ENCODE measurements at regions not wholly inside any gene's neighbourhood (a gene's known extent, or its start where the extent isn't known, plus 50 kb on each side); places are given as distances from the start of the nearest gene placed in this dataset.

DNA sequence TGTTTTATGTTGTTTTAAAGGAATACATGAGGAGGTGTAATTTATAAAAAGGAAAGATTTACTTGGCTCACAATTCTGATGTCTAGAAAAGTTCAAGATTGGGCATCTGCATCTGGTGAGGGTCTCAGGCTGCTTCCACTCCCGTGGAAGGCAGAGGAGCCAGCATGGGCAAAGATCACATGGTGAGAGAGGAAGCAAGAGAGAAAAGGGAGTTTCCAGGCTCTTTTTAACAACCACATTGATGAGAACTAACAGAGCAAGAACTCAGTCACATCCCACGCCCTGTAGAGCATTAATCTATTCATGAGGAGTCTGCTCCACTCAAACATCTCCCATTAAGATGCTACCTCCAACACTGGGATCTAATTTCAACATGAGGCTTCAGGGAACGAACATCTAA lies 1666.3 kb downstream of the HACE1 start:
- DNase-seq (ENCODE audit: low spot score): no peak
- TF ChIP-seq, protein P1, sequence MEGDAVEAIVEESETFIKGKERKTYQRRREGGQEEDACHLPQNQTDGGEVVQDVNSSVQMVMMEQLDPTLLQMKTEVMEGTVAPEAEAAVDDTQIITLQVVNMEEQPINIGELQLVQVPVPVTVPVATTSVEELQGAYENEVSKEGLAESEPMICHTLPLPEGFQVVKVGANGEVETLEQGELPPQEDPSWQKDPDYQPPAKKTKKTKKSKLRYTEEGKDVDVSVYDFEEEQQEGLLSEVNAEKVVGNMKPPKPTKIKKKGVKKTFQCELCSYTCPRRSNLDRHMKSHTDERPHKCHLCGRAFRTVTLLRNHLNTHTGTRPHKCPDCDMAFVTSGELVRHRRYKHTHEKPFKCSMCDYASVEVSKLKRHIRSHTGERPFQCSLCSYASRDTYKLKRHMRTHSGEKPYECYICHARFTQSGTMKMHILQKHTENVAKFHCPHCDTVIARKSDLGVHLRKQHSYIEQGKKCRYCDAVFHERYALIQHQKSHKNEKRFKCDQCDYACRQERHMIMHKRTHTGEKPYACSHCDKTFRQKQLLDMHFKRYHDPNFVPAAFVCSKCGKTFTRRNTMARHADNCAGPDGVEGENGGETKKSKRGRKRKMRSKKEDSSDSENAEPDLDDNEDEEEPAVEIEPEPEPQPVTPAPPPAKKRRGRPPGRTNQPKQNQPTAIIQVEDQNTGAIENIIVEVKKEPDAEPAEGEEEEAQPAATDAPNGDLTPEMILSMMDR (IDR thresholded peaks at IDR 0.05; ENCODE audit: extremely low read depth, missing control alignments): no peak

DNA sequence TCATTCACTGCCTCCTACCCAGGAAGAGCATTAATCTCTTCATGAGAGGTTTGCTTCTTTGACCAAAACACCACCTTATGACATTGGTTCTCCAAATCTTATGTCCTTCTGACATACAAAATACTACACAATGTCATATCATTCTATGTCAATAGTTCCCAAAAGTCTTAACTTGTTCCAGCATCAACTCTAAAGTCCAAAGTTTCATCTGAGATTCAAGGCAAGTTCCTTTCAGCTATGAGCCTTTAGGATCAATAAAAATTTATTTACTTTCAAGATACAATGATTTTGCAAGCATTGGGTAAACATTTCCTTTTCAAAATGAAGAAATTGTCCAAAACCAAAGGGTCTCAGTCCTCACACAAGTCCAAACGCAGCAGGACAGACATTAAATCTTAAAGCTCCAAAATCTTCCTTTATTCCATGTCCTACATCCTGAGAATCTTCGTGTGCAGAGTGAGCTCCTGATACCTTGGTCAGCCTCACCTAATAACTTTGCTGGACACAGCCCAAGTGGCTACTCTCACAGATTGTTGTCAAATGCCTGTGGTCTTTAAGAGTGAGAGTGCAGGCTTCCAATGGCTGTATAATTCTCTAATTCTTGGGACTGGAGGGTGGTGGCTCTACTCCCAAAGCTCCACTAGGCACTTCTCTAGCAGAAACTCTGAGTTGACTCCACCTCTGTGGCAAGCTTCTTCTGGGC lies 1668.2 kb downstream of the HACE1 start:
- TF ChIP-seq, protein P1 (IDR thresholded peaks at IDR 0.05; ENCODE audit: extremely low read depth, missing control alignments): no peak
- DNase-seq (ENCODE audit: low spot score): no peak

DNA sequence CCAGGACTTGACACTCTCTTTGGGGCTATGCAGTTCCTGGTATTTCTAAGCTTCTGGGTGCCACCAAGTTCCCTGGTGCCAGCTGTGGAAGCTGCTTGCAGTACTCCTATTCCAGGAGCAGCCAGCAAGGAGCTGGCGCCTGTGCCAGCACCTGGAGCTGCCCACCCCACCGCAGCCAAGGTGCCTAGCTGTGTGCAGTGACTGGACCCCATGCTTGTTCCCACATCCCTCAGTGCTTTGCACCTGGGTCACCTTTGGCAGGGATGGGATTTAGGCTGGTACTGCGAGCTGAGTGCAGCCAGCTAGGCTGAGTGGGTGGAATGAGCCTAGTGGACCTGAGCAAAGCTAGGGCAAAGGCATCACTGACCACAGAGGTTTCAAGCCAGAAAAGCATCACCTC lies 1674.9 kb downstream of the HACE1 start:
- TF ChIP-seq, protein P1 (IDR thresholded peaks at IDR 0.05; ENCODE audit: extremely low read depth, missing control alignments): no peak
- DNase-seq (ENCODE audit: low spot score): no peak

DNA sequence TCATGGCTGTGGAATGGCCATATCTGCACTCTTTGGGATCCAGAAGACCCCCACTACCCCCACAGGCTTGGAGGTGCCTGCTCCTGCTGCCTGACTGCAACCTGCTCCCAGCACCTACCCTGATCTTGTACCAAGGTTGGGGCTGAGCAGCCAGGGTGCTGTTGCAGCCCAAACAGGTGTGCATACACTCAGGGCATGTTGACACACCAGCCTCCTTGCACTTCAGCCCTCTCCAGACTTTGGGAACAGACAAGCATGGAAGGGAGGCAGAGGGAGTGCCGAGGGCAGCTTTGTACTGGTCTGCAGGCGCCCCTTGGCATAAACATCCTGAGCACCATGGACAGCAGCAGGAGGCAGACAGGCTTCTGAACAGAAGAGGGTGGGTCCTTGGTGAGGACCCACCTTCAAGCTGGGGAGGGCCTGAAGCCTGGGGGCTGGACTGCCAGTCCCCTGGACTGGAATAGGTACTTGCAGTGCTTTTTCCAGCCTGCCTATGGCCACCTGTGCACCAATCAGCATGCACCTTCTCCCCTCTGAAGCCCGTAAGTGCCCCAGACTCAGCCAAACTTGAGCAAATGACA lies 1675.8 kb downstream of the HACE1 start:
- TF ChIP-seq, protein P1 (IDR thresholded peaks at IDR 0.05; ENCODE audit: extremely low read depth, missing control alignments): no peak
- no peak for DNase-seq (ENCODE audit: low spot score)

DNA sequence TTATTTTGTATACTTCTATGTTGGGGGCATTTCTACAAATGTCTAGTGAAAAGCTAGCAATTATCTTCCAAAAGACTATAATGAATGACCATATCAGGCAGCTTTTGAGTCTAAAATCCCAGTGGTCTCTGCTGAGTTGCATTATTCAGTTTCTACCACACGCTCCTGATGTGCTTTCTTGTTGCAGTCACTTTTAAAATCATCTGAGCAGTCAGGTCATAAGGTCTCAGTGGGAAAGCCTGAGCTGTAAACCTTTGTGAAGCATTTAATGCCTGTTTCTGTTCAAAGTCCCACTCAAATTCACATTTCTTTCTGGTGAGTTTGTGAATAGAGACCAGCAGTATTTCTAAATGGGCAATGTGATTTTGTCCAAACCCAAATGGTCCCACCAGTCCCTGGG lies 1681.5 kb downstream of the HACE1 start:
- no peak for DNase-seq (ENCODE audit: low spot score)
- TF ChIP-seq, protein P1 (IDR thresholded peaks at IDR 0.05; ENCODE audit: extremely low read depth, missing control alignments): no peak

DNA sequence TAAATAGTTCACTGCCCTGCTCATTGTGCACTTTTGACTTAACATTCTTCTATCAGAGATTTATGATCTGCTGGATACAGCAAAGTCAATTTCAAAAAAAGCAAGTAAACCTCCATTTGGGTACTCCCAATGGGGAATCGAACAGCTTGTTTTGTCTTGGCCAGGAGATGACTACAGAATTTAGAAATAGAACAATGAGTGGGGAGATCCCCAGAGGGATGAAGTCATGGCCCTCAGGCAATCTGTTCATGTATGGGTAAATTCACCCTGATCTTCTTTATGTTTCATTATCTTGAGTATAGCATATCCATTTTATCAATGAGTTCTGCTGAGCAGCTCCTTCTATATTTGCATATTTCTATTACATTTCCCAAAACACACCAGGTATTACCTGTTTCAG lies 1681.9 kb downstream of the HACE1 start:
- TF ChIP-seq, protein P1 (IDR thresholded peaks at IDR 0.05; ENCODE audit: extremely low read depth, missing control alignments): no peak
- DNase-seq (ENCODE audit: low spot score): no peak

DNA sequence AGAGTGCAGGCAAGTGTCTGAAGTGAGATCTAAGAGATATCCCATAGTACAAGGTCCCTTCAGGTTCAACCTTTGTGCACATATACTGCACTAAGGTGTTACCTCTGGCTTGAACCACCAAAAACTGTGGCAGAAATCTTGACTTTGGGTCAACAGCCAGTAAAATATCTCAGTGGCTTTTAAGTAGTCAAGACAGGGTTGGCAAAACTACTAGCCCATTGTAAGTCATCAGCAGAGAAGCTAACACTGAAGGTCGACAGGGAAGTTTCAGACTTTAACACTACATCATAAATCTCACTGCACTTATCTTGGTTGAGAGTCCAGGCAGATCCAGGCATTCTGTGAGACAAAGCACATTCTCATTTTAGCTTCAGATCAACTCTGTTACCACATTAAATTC lies 1684.7 kb downstream of the HACE1 start:
- DNase-seq (ENCODE audit: low spot score): no peak
- TF ChIP-seq, protein P1 (IDR thresholded peaks at IDR 0.05; ENCODE audit: extremely low read depth, missing control alignments): no peak
